GM06990 (cell line): ENCODE measurements at regions not wholly inside any gene's neighbourhood (a gene's known extent, or its start where the extent isn't known, plus 50 kb on each side); places are given as distances from the start of the nearest gene placed in this dataset.

ENCODE experiments used
- DNase-seq: peaks from one replicate; pipeline ENCODE4 v3.0.0-alpha.2; 2011; ENCODE audit not compliant: insufficient read length; ENCODE audit errors: extremely low read depth
- H3K27me3 ChIP-seq: replicated peaks from 2 replicates; pipeline ENCODE4 v1.6.0; 2011; ENCODE audit warnings: low read length; ENCODE audit not compliant: control insufficient read depth, insufficient read depth
- H3K36me3 ChIP-seq: 2 replicates; pipeline ENCODE4 v1.5.1; 2011; ENCODE audit warnings: low read length; ENCODE audit not compliant: control insufficient read depth, insufficient read depth
- H3K4me3 ChIP-seq: replicated peaks from 2 replicates; pipeline ENCODE4 v1.5.1; 2011; ENCODE audit warnings: low read depth, mild to moderate bottlenecking, control low read depth, low read length
- TF ChIP-seq, protein P1 (sequence below): IDR thresholded peaks from 2 replicates; pipeline ENCODE4 v1.5.1; 2011; ENCODE audit warnings: low read length, control low read depth, mild to moderate bottlenecking, inconsistent platforms; ENCODE audit not compliant: insufficient read depth, poor library complexity, severe bottlenecking

DNA sequence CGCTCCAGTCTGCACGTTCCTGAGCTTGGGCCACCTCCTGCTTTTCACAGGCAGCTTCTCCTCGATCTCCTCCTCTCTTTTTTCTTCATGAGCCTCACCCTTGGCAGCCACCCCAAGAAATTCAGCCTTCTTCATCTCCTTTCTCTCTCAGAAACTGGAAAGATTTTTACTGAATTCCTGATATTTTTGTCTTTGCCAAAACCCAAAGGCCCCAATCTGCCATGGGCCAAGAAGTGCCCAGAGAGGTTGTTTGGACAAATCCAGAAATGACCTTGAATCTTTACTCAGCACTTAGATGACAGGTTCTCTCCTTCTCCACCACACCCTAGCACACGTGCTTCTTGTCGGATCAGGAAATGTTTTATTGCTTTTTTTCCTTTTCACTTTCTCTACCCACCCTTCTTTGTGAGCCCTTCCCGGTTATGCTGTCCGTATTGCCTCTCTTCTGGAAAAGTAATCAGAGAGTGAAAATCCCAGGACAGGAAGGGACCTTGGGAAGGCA, 134.5 kb upstream of the TNP1 start:
- TF ChIP-seq, protein P1, sequence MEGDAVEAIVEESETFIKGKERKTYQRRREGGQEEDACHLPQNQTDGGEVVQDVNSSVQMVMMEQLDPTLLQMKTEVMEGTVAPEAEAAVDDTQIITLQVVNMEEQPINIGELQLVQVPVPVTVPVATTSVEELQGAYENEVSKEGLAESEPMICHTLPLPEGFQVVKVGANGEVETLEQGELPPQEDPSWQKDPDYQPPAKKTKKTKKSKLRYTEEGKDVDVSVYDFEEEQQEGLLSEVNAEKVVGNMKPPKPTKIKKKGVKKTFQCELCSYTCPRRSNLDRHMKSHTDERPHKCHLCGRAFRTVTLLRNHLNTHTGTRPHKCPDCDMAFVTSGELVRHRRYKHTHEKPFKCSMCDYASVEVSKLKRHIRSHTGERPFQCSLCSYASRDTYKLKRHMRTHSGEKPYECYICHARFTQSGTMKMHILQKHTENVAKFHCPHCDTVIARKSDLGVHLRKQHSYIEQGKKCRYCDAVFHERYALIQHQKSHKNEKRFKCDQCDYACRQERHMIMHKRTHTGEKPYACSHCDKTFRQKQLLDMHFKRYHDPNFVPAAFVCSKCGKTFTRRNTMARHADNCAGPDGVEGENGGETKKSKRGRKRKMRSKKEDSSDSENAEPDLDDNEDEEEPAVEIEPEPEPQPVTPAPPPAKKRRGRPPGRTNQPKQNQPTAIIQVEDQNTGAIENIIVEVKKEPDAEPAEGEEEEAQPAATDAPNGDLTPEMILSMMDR, result no peak
- no peak for DNase-seq
- Histone ChIP-seq H3K4me3 (no peak overlapping the region), H3K36me3 (no peaks in the 10 kb centered on the region), H3K27me3 (no peaks in the 10 kb centered on the region; the same call in 1 of the 2 replicates)

GRCh38 chr2:216992056-216992675, 132.3 kb upstream of the TNP1 start:
- Histone ChIP-seq H3K27me3 (no peaks in the 10 kb centered on the region; the same call in 1 of the 2 replicates), H3K4me3 (no peak overlapping the region), H3K36me3 (no peaks in the 10 kb centered on the region)
- no peak for DNase-seq
- TF ChIP-seq, protein P1, result no peak

GRCh38 chr2:216991563-216991962, 131.7 kb upstream of the TNP1 start:
- Histone ChIP-seq H3K4me3 (no peak overlapping the region), H3K36me3 (no peaks in the 10 kb centered on the region), H3K27me3 (no peaks in the 10 kb centered on the region; the same call in 1 of the 2 replicates)
- no peak for DNase-seq
- TF ChIP-seq, protein P1, result no peak

- TF ChIP-seq, protein P1, result no peak
- no peaks in the 10 kb centered on the region; the same call in 1 of the 2 replicates for H3K27me3 ChIP-seq
- no peaks in the 10 kb centered on the region for H3K36me3 ChIP-seq
- DNase-seq, result no peak
- H3K4me3 ChIP-seq, result no peak overlapping the region
Observed at GRCh38 chr2:216989340-216990129, 129.7 kb upstream of the TNP1 start.

- H3K27me3 ChIP-seq, result no peaks in the 10 kb centered on the region; the same call in 1 of the 2 replicates
- H3K4me3 ChIP-seq, result no peak overlapping the region
- TF ChIP-seq, protein P1, result no peak
- no peaks in the 10 kb centered on the region for H3K36me3 ChIP-seq
- DNase-seq, result no peak
Observed at GRCh38 chr2:216987252-216987821, 127.5 kb upstream of the TNP1 start.
